Stimulated activated effector memory CD8-positive, alpha-beta T cell treated with anti-CD3 and anti-CD28 coated beads, Interleukin-12 subunit alpha, Interleukin-12 subunit beta, amount 100 ng/mL, for 72 hours (primary cell): ENCODE measurements at regions not wholly inside any gene's neighbourhood (a gene's known extent, or its start where the extent isn't known, plus 50 kb on each side); places are given as distances from the start of the nearest gene placed in this dataset.
A peak's percentile ranks its signal among the peaks of the same experiment; 100 is the strongest.
"Not testable (repeated sequence)": the region's sequence is repeated elsewhere in the genome, so short reads cannot be mapped to it uniquely, and the experiment has no call there.

Source experiments
- ATAC-seq: fragments of 150-1000 bp; cut with Tn5 transposase; 2 replicates; pipeline ENCODE4 v1.10.0; 2021
- DNase-seq, 2 donors: peaks; one replicate each; pipeline ENCODE4 v3.0.0; 2021 to 2022; ENCODE audit warnings: low spot score in 2 of 2
- H3K27ac Mint-ChIP-seq: one replicate; pipeline ENCODE4 v1.8.0; 2022; ENCODE audit warnings: mild to moderate bottlenecking, mixed read lengths
- H3K36me3 Mint-ChIP-seq: one replicate; pipeline ENCODE4 v1.8.0; 2022; ENCODE audit warnings: mild to moderate bottlenecking, mixed read lengths
- H3K4me1 Mint-ChIP-seq: one replicate; pipeline ENCODE4 v1.8.0; 2022; ENCODE audit warnings: mixed read lengths
- H3K4me3 Mint-ChIP-seq: one replicate; pipeline ENCODE4 v1.8.0; 2022; ENCODE audit warnings: mild to moderate bottlenecking, mixed read lengths
- H3K9me3 Mint-ChIP-seq: one replicate; pipeline ENCODE4 v1.8.0; 2022; ENCODE audit warnings: mixed read lengths

DNA sequence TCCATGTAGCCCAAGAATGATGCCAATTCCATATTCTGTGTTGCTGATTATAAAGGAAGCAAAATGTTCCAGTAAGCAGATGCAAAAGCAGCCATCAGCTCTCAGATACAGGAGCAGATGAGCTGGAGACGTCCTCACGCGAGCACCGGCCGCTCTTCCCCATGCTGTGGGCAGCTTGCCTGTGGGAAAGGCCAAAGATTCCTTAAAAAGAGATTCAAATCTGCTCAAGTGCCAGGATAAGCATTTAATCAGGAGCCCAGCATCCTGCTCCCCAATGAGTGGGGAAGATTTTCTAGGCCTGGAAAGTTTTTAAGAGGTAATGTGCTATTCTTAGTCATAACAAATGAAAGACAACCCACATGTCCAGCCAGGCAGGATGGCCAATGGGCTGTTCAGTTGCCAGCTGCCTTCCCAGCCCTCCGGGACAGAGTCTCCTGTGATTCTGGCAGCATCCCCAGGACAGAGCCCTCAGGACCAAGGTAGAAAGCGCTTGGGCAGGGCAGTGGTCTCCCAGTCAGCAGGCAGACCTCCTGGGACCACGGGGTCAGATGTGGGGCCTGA is 108.2 kb upstream of the TMPRSS2 start:
- ATAC-seq: no peak

DNA sequence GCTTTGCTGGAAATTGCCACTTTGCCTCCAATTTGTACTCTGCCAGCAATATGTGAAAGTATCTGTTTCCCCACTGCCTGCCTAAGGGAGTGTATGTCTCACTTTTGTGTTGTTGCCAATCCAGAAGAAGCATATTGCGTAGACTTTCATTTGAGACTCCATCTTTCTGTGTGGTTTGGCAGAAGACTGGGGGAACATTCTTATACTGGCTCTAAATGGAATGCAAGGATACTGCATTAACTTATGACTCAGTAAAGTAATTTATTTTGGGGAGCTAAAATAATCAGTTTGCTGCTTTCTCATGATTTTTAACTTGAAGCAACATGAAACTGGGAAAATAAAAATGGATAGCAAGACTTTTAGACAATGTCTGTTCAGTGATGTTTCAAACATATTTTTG is 107.7 kb upstream of the TMPRSS2 start:
- no peaks in the 10 kb centered on the region for H3K36me3 Mint-ChIP-seq
- peaks cover 4% of the 10 kb centered on the region for H3K4me1 Mint-ChIP-seq
- ATAC-seq (no peak), DNase-seq (no peak)
- no peak overlapping the region for H3K4me3 Mint-ChIP-seq
- H3K9me3 Mint-ChIP-seq: no peaks in the 10 kb centered on the region
- no peak overlapping the region for H3K27ac Mint-ChIP-seq

More for the DNA sequence above, 108.2 kb upstream of the TMPRSS2 start:
- peaks cover 4% of the 10 kb centered on the region for H3K4me1 Mint-ChIP-seq
- no peak for DNase-seq
- no peaks in the 10 kb centered on the region for H3K36me3 Mint-ChIP-seq
- no peak overlapping the region for H3K4me3 Mint-ChIP-seq
- H3K9me3 Mint-ChIP-seq: no peaks in the 10 kb centered on the region
- no peak overlapping the region for H3K27ac Mint-ChIP-seq

DNA sequence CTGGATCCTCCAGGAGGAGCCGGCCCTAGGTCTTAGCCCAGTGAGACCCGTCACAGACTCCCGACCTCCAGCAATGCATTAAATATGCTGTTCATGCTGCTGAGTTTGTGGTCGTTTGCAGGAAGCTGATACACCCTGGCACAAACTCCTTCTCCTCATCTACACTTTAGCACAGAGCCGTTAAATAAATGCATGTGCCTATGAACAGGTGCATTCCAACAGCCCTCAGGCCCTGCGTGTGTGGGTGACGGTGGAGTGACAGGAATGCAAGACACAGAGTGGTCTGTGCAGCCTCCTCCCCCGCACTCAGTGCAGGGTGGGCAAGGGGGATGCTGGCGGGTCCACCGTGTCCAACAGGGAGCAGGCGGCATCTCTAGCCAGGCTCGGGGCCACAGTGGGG is 106.6 kb upstream of the TMPRSS2 start:
- Mint-ChIP-seq H3K36me3 (no peaks in the 10 kb centered on the region), H3K9me3 (no peaks in the 10 kb centered on the region), H3K4me1 (peaks cover under 1% of the 10 kb centered on the region), H3K27ac (no peak overlapping the region), H3K4me3 (no peak overlapping the region)
- DNase-seq: no peak
- no peak for ATAC-seq

DNA sequence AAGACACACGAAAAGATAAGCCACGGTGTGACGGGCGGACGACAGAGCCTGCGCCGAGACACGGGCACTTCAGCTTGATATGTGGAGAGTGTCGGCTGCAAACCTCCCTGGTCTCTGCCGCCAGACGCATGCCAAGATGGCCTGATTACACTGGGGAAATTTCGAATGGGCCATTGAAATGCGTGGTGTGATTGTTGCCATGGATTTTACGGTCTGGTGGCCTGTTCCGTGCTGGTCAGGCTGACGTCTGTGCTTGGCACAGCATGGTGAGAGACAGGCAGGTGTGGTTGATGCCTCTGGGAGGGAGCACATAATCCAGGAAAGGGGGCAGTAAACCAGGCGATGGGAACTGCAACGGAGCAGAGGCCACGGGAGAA is 105.6 kb upstream of the TMPRSS2 start:
- Mint-ChIP-seq H3K4me3 (no peak overlapping the region), H3K27ac (no peak overlapping the region), H3K36me3 (no peaks in the 10 kb centered on the region), H3K9me3 (no peaks in the 10 kb centered on the region), H3K4me1 (no peaks in the 10 kb centered on the region)
- ATAC-seq (no peak), DNase-seq (no peak)

DNA sequence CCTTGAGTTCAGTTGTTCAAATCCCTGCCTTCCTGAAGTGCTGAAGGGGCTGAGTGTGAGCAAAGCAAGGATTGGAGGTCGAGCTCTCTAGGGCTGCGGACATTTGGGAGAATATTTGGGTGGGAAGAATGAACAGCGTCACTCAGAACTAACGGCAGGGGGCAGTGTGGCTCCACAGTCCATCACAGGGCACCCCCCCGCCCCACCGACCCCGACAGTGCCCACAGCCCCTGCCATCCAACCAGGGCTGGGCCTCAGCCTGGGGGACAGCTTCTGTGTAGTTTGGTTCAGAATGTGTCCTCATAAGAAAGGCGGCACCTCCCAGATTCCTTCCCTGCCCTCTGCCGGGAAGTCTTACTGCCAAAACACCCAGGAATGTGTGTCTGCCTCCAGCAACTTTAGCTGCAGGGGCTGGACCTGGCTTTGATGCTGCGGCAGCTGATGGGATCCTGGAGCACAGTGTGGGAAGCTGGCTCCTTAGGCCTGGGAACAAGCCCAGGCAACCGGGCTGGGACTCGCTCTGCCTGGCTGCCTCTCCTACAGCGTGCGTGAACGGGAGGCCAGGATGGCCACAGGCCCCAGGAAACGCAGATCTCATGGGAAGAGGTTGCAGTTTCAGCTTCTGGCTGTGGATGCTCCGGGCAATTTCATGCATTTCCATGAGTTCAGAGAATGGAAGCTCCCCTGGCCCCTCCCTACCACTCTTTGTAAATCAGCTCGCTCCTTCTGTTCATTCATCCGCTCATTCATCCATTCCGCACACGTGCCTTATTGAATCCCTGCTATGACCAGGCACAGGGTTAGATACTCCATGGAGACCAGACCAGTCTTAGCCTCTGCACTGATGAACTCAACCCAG is 104.9 kb upstream of the TMPRSS2 start:
- no peak for ATAC-seq

DNA sequence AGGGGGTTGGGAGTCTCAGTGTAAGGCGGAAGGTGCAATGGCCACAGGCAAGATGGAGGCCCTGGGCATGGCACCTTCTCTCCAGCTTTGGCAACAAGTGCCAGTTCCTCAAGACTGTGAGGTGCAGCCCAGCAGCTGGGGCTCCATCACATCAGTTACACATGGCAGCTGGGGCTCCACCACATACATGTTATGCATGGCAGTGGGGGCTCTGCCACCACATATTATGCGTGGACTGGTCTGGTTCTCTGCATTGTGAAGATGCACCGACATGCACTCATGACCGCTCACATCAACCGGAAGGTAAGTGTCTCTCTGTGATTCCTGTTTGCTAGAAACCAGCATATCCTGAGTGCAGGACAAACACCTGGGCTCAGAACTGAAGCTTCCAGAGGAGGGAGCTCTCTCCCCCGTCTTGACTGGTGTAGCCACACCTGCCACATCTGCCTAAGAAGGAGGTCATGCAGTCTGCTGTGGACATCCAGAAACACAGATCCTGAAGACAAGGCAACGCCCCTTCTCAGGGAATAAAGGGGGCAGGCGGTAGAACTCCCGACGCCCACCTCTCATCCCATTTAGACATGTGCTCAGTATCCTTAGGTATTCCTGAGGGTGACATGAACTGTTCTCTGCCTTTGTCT is 104.1 kb upstream of the TMPRSS2 start:
- no peaks in the 10 kb centered on the region for H3K4me1 Mint-ChIP-seq
- DNase-seq: no peak
- no peak overlapping the region for H3K4me3 Mint-ChIP-seq
- ATAC-seq: peak; percentile 55
- H3K36me3 Mint-ChIP-seq: no peaks in the 10 kb centered on the region
- no peaks in the 10 kb centered on the region for H3K9me3 Mint-ChIP-seq
- no peak overlapping the region for H3K27ac Mint-ChIP-seq

More for the DNA sequence above, 104.9 kb upstream of the TMPRSS2 start:
- Mint-ChIP-seq H3K27ac (no peak overlapping the region), H3K9me3 (no peaks in the 10 kb centered on the region), H3K4me3 (no peak overlapping the region), H3K4me1 (no peaks in the 10 kb centered on the region), H3K36me3 (no peaks in the 10 kb centered on the region)
- DNase-seq: no peak

DNA sequence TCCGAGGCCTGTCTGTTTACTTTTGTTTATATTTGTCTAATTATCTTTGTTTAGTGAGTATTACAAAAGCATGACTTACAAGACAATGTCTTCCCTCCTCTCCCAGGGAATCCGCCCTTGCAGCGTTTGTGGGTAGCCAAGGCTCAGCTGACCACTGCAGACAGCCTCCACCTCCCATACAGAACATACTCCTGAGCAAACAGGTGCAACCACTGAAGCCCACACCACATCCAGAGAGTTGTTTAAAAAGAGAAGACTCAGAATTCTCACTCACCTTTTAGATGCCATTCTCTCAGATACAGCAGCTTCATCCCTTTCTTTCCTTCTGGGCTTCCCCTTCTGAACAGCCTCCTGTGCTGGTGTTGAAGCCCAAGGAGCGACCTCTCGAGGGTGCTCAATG is 103.5 kb upstream of the TMPRSS2 start:
- Mint-ChIP-seq H3K4me3 (no peak overlapping the region), H3K36me3 (no peaks in the 10 kb centered on the region), H3K27ac (no peak overlapping the region), H3K4me1 (no peaks in the 10 kb centered on the region), H3K9me3 (no peaks in the 10 kb centered on the region)
- no peak for ATAC-seq
- DNase-seq: no peak

DNA sequence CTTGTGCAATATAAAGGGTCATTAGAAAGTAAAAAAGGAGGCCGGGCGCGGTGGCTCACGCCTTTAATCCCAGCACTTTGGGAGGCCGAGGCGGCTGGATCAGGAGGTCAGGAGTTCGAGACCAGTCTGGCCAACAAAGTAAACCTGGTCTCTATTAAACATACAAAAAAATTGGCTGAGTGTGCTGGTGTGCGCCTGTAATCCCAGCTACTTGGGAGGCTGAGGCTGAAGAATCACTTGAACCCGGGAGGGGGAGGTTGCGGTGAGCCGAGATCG is 102.8 kb upstream of the TMPRSS2 start:
- ATAC-seq, H3K36me3 Mint-ChIP-seq, H3K4me3 Mint-ChIP-seq, DNase-seq, H3K9me3 Mint-ChIP-seq, H3K27ac Mint-ChIP-seq, H3K4me1 Mint-ChIP-seq: not testable (repeated sequence)

DNA sequence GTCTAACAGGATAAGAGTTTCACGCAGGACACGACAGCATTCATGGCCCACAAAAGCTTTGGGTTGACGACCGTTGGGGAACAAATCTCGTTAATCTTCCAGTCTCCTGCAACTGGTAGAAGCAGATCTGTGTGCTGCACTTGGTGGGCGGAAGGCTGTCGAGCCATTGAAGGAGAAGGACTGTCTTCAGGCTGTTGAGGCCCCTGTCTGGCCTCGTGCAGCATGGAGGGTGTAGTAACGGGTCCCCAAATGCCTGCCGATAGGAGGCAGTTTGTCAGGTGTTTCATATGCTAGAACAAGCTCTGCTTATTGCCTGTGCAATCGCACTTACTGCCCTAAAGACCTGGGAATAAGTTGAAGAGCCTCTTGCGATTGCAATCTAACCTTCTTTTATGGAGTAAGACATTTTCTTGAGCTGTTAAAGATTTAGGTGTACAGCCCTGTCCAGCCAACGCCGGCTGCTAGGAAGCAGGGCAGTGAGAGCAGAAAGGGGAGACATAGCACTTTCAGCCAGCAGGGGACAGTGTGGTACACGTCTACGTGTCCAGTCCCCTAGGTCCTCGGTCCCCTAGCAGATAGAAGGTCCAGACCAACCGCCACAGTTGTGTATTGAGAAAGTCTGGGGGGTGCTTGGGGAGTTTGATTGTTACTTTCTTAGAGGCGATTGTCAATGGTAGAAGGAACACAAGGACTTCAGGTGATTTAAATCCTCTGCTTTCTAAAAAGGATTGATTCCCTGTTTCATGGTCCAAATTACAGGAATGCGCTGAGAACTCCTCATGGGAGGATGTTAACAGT is 102.3 kb upstream of the TMPRSS2 start:
- DNase-seq: peak; percentile 11 to 53
- no peak overlapping the region for H3K4me3 Mint-ChIP-seq
- H3K9me3 Mint-ChIP-seq: no peaks in the 10 kb centered on the region
- peak; percentile 46 for ATAC-seq
- no peak overlapping the region for H3K27ac Mint-ChIP-seq
- H3K36me3 Mint-ChIP-seq: no peaks in the 10 kb centered on the region
- no peaks in the 10 kb centered on the region for H3K4me1 Mint-ChIP-seq

DNA sequence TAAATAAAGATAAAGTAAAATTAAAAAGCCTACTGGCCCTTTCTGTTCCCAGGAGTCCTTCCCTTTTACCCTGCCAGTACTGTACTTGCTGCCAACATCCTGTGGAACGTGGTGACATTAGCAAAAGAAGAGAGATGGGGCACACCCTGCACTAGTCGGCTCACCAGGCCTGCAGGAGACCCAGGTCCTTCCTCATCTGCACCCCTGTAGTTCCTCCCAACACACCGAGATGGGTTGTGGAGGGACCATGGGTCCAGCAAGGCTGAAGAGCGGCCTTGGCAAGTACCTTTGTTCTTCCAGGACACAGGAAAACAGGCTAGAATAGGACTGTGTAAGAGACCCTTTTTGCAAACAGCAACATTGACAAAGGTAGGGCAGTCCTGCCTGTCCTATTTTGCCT is 98.7 kb upstream of the TMPRSS2 start:
- DNase-seq: no peak
- Mint-ChIP-seq H3K36me3 (no peaks in the 10 kb centered on the region), H3K4me1 (no peaks in the 10 kb centered on the region), H3K27ac (no peak overlapping the region), H3K9me3 (no peaks in the 10 kb centered on the region), H3K4me3 (no peak overlapping the region)
- ATAC-seq: no peak

DNA sequence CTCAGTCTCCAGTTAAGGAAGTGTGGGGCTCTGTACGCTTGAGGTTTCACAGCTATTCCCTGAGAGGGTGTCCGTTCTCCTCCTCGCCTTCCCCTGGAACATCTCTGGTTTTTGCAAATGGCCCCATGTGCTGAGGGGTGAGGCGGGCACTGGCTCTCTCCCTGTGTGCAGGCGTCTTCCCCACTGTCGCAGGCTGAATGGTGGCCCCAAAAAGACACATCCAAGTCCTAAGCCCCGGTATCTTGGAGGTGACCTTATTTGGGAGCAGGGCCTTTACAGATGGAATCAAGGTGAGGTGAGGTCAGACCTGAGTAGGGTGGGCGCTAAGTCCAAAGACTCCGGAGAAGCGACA is 98.0 kb upstream of the TMPRSS2 start:
- no peak for ATAC-seq
- H3K36me3 Mint-ChIP-seq: no peaks in the 10 kb centered on the region
- H3K4me3 Mint-ChIP-seq: no peak overlapping the region
- H3K9me3 Mint-ChIP-seq: no peaks in the 10 kb centered on the region
- H3K27ac Mint-ChIP-seq: no peak overlapping the region
- H3K4me1 Mint-ChIP-seq: no peaks in the 10 kb centered on the region
- no peak for DNase-seq

DNA sequence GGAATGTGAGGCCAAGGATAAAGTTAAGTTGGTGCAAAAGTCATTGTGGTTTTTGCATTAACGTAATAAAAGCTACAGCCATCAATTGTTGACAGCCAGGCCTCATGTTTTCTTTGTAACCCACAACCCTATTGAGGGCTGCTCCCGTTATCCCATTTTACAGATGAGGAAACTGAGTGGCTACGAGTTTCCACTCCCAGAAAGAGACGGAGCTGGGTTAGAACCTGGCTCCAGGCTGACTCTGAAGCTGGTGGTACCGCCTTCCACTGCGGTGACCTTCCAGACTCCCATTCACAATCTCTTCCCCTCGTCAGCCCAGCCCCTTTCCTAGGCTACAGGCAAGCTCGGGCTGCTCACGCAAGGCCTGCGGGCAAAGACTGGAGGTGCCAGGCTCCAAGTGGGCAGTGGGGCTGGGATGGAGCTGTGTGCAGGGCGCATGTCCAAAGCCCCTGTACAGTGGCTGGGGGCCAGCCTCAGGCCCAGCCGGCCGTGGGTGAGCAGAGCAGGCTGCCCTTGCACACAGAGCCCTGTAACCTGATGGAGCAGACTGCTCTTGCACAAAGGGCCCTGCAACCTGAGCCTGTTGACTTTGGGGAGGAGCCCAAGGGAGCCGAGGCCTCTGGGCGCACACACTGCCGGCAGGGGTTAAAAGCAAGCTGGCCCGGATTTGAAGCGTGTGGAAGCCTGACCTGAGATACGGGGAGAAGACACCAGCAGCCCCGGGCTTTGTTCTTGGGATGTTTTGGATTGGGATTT is 97.4 kb upstream of the TMPRSS2 start:
- DNase-seq: no peak
- no peak overlapping the region for H3K27ac Mint-ChIP-seq
- no peak overlapping the region for H3K4me3 Mint-ChIP-seq
- H3K4me1 Mint-ChIP-seq: no peaks in the 10 kb centered on the region
- H3K36me3 Mint-ChIP-seq: no peaks in the 10 kb centered on the region
- H3K9me3 Mint-ChIP-seq: no peaks in the 10 kb centered on the region
- no peak for ATAC-seq

DNA sequence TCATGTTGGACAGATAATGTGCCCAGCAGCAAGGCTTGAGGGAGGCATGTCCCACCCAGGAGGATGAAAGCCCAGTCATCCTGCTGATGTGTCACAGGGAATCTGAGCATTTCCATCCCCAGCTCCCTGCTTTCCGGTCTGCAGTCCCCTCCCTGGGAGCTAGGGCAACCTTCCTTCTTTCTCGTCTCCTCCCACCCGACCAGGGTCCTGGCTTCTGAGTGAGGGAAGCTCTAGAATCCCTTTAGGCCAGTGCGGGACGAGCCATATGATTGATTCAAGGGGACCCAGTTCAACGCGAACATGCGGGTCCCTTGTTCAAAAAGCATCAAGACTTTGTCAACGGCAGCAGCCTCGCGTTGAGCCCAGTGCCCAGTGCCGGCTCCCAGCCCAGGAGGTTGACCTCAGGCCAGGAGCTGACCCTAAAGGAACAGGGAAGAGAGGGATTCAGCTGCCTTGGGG is 96.7 kb upstream of the TMPRSS2 start:
- Mint-ChIP-seq H3K9me3 (no peaks in the 10 kb centered on the region), H3K4me1 (no peaks in the 10 kb centered on the region), H3K4me3 (no peak overlapping the region), H3K36me3 (no peaks in the 10 kb centered on the region), H3K27ac (no peak overlapping the region)
- DNase-seq: no peak
- ATAC-seq: no peak

DNA sequence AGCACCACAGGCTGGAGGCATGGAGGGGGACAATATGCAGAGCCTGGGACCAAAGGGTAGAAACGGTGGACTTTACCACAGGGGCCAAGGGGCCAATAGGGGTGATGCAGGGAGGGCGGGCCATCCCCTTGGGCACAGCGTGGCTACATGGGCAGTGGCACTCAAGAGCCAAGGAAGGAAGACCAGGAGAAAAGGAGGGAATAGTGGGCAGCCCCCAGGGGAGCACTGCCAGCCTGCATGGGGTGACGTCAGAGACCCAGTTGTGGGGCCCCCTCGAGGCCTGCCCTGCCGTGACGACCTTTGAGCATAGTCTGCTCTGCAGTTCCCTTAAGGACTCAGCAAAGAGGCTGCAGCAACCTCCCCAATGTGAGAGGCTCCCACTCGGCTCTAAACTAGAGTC is 95.5 kb upstream of the TMPRSS2 start:
- Mint-ChIP-seq H3K4me3 (no peak overlapping the region), H3K9me3 (no peaks in the 10 kb centered on the region), H3K27ac (no peak overlapping the region), H3K4me1 (no peaks in the 10 kb centered on the region), H3K36me3 (no peaks in the 10 kb centered on the region)
- DNase-seq: no peak
- no peak for ATAC-seq

DNA sequence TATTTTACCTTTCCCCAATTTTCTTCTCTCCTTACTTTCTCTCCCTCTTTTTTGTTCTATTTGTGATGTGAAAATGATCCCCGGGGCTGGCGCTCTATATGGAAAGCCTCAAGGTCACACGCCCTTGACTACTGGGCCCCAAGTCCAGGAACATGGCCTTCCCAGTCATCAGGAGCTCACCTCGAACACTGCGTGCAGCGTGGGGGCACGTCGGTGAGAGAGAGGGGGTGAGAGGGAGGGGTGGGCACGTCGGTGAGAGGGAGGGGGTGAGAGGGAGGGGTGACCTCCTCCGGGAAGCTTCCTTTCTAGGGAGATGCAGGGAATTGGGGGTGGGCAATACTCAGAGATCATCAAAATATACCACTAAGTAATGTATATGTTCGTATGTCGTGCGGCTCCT is 94.6 kb upstream of the TMPRSS2 start:
- Mint-ChIP-seq H3K27ac (no peak overlapping the region), H3K9me3 (no peaks in the 10 kb centered on the region), H3K4me1 (no peaks in the 10 kb centered on the region), H3K36me3 (no peaks in the 10 kb centered on the region), H3K4me3 (no peak overlapping the region)
- no peak for DNase-seq
- no peak for ATAC-seq
